GM23338 (cell line): ENCODE measurements at regions not wholly inside any gene's neighbourhood (a gene's known extent, or its start where the extent isn't known, plus 50 kb on each side); places are given as distances from the start of the nearest gene placed in this dataset.

Experiments used
- ATAC-seq: fragments of 200-7000 bp; cut with Tn5 transposase; 3 replicates; pipeline ENCODE4 v1.9.1; 2020
- DNase-seq: peaks from one replicate; pipeline ENCODE4 v3.0.0-alpha.2; 2015; ENCODE audit warnings: low spot score
- H2AFZ ChIP-seq: fragments of 200-600 bp; sonication (generic); 2 replicates; pipeline ENCODE4 v1.8.0; 2016; ENCODE audit warnings: antibody characterized with exemption, mild to moderate bottlenecking, moderate library complexity
- H3F3A ChIP-seq: fragments of 200-600 bp; sonication (generic); replicated peaks from 2 replicates; pipeline ENCODE4 v1.8.0; 2017; ENCODE audit warnings: antibody characterized with exemption, mixed run types, low read depth
- H3K27ac ChIP-seq: fragments of 200-600 bp; sonication (generic); 2 replicates; pipeline ENCODE4 v1.6.1; 2016; ENCODE audit warnings: low read depth
- H3K27me3 ChIP-seq: fragments of 200-600 bp; sonication (generic); 2 replicates; pipeline ENCODE4 v1.8.0; 2016; ENCODE audit warnings: mild to moderate bottlenecking, mixed run types, moderate library complexity; ENCODE audit not compliant: insufficient read depth
- H3K36me3 ChIP-seq: fragments of 200-600 bp; sonication (generic); 2 replicates; pipeline ENCODE4 v1.8.0; 2016; ENCODE audit warnings: mild to moderate bottlenecking; ENCODE audit not compliant: insufficient read depth
- H3K4me1 ChIP-seq: fragments of 200-600 bp; sonication (generic); 2 replicates; pipeline ENCODE4 v1.8.0; 2016; ENCODE audit warnings: mild to moderate bottlenecking, moderate library complexity; ENCODE audit not compliant: insufficient read depth
- H3K4me2 ChIP-seq: fragments of 200-600 bp; sonication (generic); 2 replicates; pipeline ENCODE4 v1.7.1; 2017; ENCODE audit warnings: mixed run types
- H3K4me3 ChIP-seq: fragments of 200-600 bp; sonication (generic); 2 replicates; pipeline ENCODE4 v1.6.1; 2016; ENCODE audit warnings: mixed run types
- H3K79me2 ChIP-seq: fragments of 200-600 bp; sonication (generic); replicated peaks from 2 replicates; pipeline ENCODE4 v1.8.0; 2017; ENCODE audit warnings: mild to moderate bottlenecking; ENCODE audit not compliant: insufficient read depth
- H3K9me2 ChIP-seq: fragments of 200-600 bp; sonication (generic); 2 replicates; pipeline ENCODE4 v1.8.0; 2017; ENCODE audit not compliant: insufficient read depth
- H4K20me1 ChIP-seq: fragments of 200-600 bp; sonication (generic); replicated peaks from 2 replicates; pipeline ENCODE4 v1.8.0; 2017; ENCODE audit warnings: mild to moderate bottlenecking; ENCODE audit not compliant: insufficient read depth
- H3K27ac Mint-ChIP-seq: 2 replicates; pipeline ENCODE4 v1.8.0; 2020; ENCODE audit warnings: inconsistent platforms, mild to moderate bottlenecking, moderate library complexity, mixed read lengths
- H3K27me3 Mint-ChIP-seq: 3 replicates; pipeline ENCODE4 v1.8.0; 2022; ENCODE audit warnings: low read depth, mild to moderate bottlenecking, moderate library complexity, mixed read lengths, inconsistent platforms; ENCODE audit not compliant: insufficient read depth, poor library complexity
- H3K36me3 Mint-ChIP-seq: 3 replicates; pipeline ENCODE4 v1.8.0; 2021; ENCODE audit warnings: low read depth, mild to moderate bottlenecking, inconsistent platforms, moderate library complexity, mixed read lengths
- H3K4me1 Mint-ChIP-seq: 3 replicates; pipeline ENCODE4 v1.8.0; 2020; ENCODE audit warnings: mild to moderate bottlenecking, inconsistent platforms, mixed read lengths
- H3K4me3 Mint-ChIP-seq: 3 replicates; pipeline ENCODE4 v1.8.0; 2021; ENCODE audit warnings: moderate library complexity, mild to moderate bottlenecking, inconsistent platforms, mixed read lengths
- H3K9me3 Mint-ChIP-seq: 3 replicates; pipeline ENCODE4 v1.8.0; 2020; ENCODE audit warnings: moderate library complexity, mild to moderate bottlenecking, inconsistent platforms, mixed read lengths
- CREB1 ChIP-seq: fragments of 250-450 bp; sonication (Bioruptor Pico); IDR thresholded peaks from 2 replicates; pipeline ENCODE4 v1.5.0; 2020; ENCODE audit warnings: low read depth, mild to moderate bottlenecking, moderate library complexity
- ETS1 ChIP-seq: IDR thresholded peaks from 2 replicates; pipeline ENCODE4 v1.6.1; 2016; ENCODE audit warnings: antibody characterized with exemption
- EZH2phosphoT487 ChIP-seq: fragments of 200-600 bp; sonication (generic); IDR thresholded peaks from one replicate; pipeline ENCODE4 v1.8.1; 2018; ENCODE audit warnings: antibody characterized with exemption; ENCODE audit not compliant: unreplicated experiment
- NANOG ChIP-seq: IDR thresholded peaks from 2 replicates; pipeline ENCODE4 v1.6.1; 2016; ENCODE audit warnings: antibody characterized with exemption, borderline replicate concordance
- ZNF331 ChIP-seq: fragments of 250-450 bp; sonication (Bioruptor Pico); IDR thresholded peaks from 2 replicates; pipeline ENCODE4 v1.5.0; 2020; ENCODE audit warnings: low read depth, mild to moderate bottlenecking, moderate library complexity
- ZNF462 ChIP-seq: fragments of 250-450 bp; sonication (Bioruptor Pico); IDR thresholded peaks from 2 replicates; pipeline ENCODE4 v1.5.0; 2020; ENCODE audit warnings: mild to moderate bottlenecking, moderate library complexity
- TF ChIP-seq, protein P1 (sequence below), 2 experiments: fragments of 200-600 bp in 1 of 2; sonication (generic) in 1 of 2; conservative IDR thresholded peaks; 2 replicates each; pipeline versions ENCODE4 v1.5.1 to v1.6.1; 2016 to 2017; ENCODE audit warnings: antibody characterized with exemption in 2 of 2, low read depth in 2 of 2, mild to moderate bottlenecking in 2 of 2, moderate library complexity in 1 of 2

- TF ChIP-seq ZNF462 (CRISPR knock-in tag) = no peak
- TF ChIP-seq ETS1 = no peak
- no peak for TF ChIP-seq NANOG
- TF ChIP-seq CREB1 (CRISPR knock-in tag) = no peak
Observed at GRCh38 chr20:24751551-24751950, 197.5 kb upstream of the CST7 start (continued).

- no peaks in the 10 kb centered on the region for H3K4me1 ChIP-seq
- H3F3A ChIP-seq = no peaks in the 10 kb centered on the region
- no peaks in the 10 kb centered on the region for H3K79me2 ChIP-seq
- no peak overlapping the region for H3K27ac ChIP-seq
- no peak overlapping the region for H3K4me3 ChIP-seq
- H3K4me3 Mint-ChIP-seq = no peak overlapping the region
- peaks cover 25% of the 10 kb centered on the region; the same call in 2 of the 3 replicates for H3K4me1 Mint-ChIP-seq
- no peaks in the 10 kb centered on the region for H3K36me3 Mint-ChIP-seq
- no peak overlapping the region for H3K27ac Mint-ChIP-seq
- H3K9me2 ChIP-seq = no peaks in the 10 kb centered on the region
- H3K36me3 ChIP-seq = no peaks in the 10 kb centered on the region
- ATAC-seq (no peak), DNase-seq (no peak)
- no peaks in the 10 kb centered on the region for H4K20me1 ChIP-seq
- H2AFZ ChIP-seq = no peak overlapping the region
- H3K27me3 ChIP-seq = no peaks in the 10 kb centered on the region
- peaks cover 3% of the 10 kb centered on the region for H3K27me3 Mint-ChIP-seq
- no peaks in the 10 kb centered on the region for H3K9me3 Mint-ChIP-seq
- H3K4me2 ChIP-seq = no peak overlapping the region
- TF ChIP-seq, protein P1, sequence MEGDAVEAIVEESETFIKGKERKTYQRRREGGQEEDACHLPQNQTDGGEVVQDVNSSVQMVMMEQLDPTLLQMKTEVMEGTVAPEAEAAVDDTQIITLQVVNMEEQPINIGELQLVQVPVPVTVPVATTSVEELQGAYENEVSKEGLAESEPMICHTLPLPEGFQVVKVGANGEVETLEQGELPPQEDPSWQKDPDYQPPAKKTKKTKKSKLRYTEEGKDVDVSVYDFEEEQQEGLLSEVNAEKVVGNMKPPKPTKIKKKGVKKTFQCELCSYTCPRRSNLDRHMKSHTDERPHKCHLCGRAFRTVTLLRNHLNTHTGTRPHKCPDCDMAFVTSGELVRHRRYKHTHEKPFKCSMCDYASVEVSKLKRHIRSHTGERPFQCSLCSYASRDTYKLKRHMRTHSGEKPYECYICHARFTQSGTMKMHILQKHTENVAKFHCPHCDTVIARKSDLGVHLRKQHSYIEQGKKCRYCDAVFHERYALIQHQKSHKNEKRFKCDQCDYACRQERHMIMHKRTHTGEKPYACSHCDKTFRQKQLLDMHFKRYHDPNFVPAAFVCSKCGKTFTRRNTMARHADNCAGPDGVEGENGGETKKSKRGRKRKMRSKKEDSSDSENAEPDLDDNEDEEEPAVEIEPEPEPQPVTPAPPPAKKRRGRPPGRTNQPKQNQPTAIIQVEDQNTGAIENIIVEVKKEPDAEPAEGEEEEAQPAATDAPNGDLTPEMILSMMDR (conservative IDR thresholded peaks at IDR 0.05; ENCODE audit: low read depth in 2 of 2) = no peak
- TF ChIP-seq ZNF331 (CRISPR knock-in tag) (no peak), EZH2phosphoT487 (no peak), ZNF462 (CRISPR knock-in tag) (no peak)
Observed at GRCh38 chr20:24752612-24753011, 196.5 kb upstream of the CST7 start.
